ENCODE measurements at regions not wholly inside any gene's neighbourhood (a gene's known extent, or its start where the extent isn't known, plus 50 kb on each side); places are given as distances from the start of the nearest gene placed in this dataset.
"Not testable (repeated sequence)": the region's sequence is repeated elsewhere in the genome, so short reads cannot be mapped to it uniquely, and the experiment has no call there.

- intact Hi-C loops (cut with DNase I; ENCODE audit: low total_unique reads), result no loop called here
- DNase-seq, result peak; percentile 56 to 74
- H3K27ac ChIP-seq, result peak overlapping the region; percentile 82 to 86
Observed at GRCh38 chr7:131629217-131629882, 72.9 kb upstream of the PODXL start.

DNA sequence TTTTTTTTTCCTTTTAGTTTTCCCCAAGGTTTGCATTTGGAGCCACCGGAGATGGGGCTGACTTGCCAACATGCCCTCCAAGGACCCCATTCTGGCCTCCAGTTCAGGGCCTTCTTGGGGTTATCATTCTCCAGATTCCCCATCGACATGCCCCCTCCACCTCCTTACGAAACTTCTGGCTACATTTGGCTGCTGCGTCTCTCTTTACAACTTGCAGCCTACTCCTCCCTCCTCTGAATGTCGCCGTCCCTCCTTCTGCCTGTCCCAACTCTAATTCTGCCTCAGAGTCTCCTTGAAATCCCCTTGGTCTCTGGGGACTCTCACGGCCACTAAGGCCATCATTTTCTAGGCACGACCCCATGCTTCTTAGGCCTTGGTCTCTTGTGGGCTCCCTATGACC lies 72.2 kb upstream of the PODXL start:
- no peak for DNase-seq
- H3K36me3 ChIP-seq, result no peaks in the 10 kb centered on the region
- intact Hi-C loops (cut with DNase I; ENCODE audit: low total_unique reads), result no loop called here
- H3K9me3 ChIP-seq, result no peaks in the 10 kb centered on the region
- H3K4me1 ChIP-seq, result peaks cover 10 to 12% of the 10 kb centered on the region in 2 donors
- no peak for TF ChIP-seq POLR2A (IDR thresholded peaks at IDR 0.05)
- TF ChIP-seq, protein P1, sequence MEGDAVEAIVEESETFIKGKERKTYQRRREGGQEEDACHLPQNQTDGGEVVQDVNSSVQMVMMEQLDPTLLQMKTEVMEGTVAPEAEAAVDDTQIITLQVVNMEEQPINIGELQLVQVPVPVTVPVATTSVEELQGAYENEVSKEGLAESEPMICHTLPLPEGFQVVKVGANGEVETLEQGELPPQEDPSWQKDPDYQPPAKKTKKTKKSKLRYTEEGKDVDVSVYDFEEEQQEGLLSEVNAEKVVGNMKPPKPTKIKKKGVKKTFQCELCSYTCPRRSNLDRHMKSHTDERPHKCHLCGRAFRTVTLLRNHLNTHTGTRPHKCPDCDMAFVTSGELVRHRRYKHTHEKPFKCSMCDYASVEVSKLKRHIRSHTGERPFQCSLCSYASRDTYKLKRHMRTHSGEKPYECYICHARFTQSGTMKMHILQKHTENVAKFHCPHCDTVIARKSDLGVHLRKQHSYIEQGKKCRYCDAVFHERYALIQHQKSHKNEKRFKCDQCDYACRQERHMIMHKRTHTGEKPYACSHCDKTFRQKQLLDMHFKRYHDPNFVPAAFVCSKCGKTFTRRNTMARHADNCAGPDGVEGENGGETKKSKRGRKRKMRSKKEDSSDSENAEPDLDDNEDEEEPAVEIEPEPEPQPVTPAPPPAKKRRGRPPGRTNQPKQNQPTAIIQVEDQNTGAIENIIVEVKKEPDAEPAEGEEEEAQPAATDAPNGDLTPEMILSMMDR (IDR thresholded peaks at IDR 0.05), result no peak
- H3K27me3 ChIP-seq, result no peaks in the 10 kb centered on the region
- no peak overlapping the region for H3K4me3 ChIP-seq
- H3K27ac ChIP-seq, result peak overlapping the region; percentile 82 to 86

More at GRCh38 chr7:131629217-131629882, 72.9 kb upstream of the PODXL start:
- TF ChIP-seq POLR2A (IDR thresholded peaks at IDR 0.05), result no peak
- Histone ChIP-seq H3K27me3 (no peaks in the 10 kb centered on the region), H3K4me3 (no peak overlapping the region), H3K4me1 (peaks cover 10 to 12% of the 10 kb centered on the region in 2 donors), H3K36me3 (no peaks in the 10 kb centered on the region), H3K9me3 (no peaks in the 10 kb centered on the region)

- intact Hi-C loops (cut with DNase I; ENCODE audit: low total_unique reads), result no loop called here
- Histone ChIP-seq H3K36me3 (no peaks in the 10 kb centered on the region), H3K4me3 (no peak overlapping the region), H3K27ac (peak overlapping the region; percentile 82 to 86), H3K27me3 (no peaks in the 10 kb centered on the region), H3K9me3 (no peaks in the 10 kb centered on the region), H3K4me1 (peaks cover 10 to 12% of the 10 kb centered on the region in 2 donors)
- no peak for DNase-seq
- TF ChIP-seq, protein P1 (IDR thresholded peaks at IDR 0.05), result no peak
- no peak for TF ChIP-seq POLR2A (IDR thresholded peaks at IDR 0.05)
Observed at GRCh38 chr7:131627735-131628190, 71.3 kb upstream of the PODXL start.

DNA sequence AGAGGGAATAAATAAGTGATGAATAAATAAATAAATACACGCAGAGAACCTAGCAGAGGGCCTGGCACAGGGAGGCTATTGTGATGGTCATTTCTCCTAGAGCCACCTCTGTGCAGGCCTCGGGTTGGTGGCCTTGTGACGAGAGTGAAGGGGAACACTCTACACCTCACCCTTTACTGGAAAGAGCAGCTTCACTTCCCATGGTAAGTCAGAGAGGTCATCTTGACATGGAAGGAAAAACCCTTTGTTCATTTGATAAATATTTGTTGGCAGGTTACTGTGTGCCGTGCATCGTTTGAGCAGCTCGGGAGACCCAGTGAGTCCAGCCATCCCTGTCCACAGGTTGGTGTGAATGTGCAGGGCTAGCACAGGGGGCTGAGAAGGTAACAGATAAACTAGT lies 70.2 kb upstream of the PODXL start:
- H3K36me3 ChIP-seq, result no peaks in the 10 kb centered on the region
- DNase-seq, result no peak
- peak overlapping the region in 1 of 2 donors; percentile 62 for H3K27ac ChIP-seq
- peaks cover 10 to 12% of the 10 kb centered on the region in 2 donors for H3K4me1 ChIP-seq
- H3K4me3 ChIP-seq, result no peak overlapping the region
- TF ChIP-seq, protein P1 (IDR thresholded peaks at IDR 0.05), result no peak
- TF ChIP-seq POLR2A (IDR thresholded peaks at IDR 0.05), result no peak
- H3K9me3 ChIP-seq, result no peaks in the 10 kb centered on the region
- no peaks in the 10 kb centered on the region for H3K27me3 ChIP-seq
- intact Hi-C loops (cut with DNase I; ENCODE audit: low total_unique reads), result no loop called here

DNA sequence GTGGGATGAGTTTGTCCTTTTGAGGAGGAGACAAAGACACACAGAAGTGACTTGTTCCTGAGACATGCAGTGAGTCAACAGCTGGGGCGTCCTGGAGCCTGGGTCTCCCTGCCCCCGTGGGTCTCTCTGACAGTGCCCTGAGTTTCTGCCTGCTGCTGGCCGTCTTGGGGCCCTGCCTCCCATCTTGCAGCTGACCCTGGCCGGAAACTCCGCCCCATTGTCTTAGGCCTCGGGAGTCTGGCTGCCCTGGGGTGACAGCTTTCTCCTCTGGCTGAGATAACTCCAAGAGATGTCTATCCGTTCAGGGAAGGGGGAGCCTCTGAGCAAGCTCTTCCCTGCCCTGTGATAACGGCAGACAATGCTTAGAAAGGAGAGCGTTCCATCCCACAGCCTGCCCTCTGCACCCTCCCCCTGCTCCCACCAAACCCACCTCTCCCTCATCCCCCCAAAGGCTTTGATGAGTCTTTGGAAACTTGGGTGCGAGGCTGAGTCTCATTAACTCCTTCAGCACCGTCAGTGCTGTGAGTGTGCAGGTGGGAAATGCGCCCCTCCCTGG lies 69.5 kb upstream of the PODXL start:
- Histone ChIP-seq H3K27me3 (no peaks in the 10 kb centered on the region), H3K27ac (peak overlapping the region; percentile 48 to 62), H3K9me3 (no peaks in the 10 kb centered on the region), H3K4me1 (peaks cover 10 to 12% of the 10 kb centered on the region in 2 donors), H3K4me3 (no peak overlapping the region), H3K36me3 (no peaks in the 10 kb centered on the region)
- intact Hi-C loops (cut with DNase I; ENCODE audit: low total_unique reads), result no loop called here
- TF ChIP-seq, protein P1 (IDR thresholded peaks at IDR 0.05), result peak in 1 of 4 experiments; percentile 9
- no peak for TF ChIP-seq POLR2A (IDR thresholded peaks at IDR 0.05)
- DNase-seq, result peak; percentile 33 to 59

GRCh38 chr7:131625345-131625744 lies 68.9 kb upstream of the PODXL start:
- H3K27me3 ChIP-seq; H3K9me3 ChIP-seq; H3K36me3 ChIP-seq; intact Hi-C loops (cut with DNase I; ENCODE audit: low total_unique reads); DNase-seq; H3K4me3 ChIP-seq: not testable (repeated sequence)
- H3K27ac ChIP-seq, result peak overlapping the region; percentile 48 to 62
- peaks cover 10 to 12% of the 10 kb centered on the region in 2 donors for H3K4me1 ChIP-seq
